ENCODE measurements at regions not wholly inside any gene's neighbourhood (a gene's known extent, or its start where the extent isn't known, plus 50 kb on each side); places are given as distances from the start of the nearest gene placed in this dataset.
"Not testable (repeated sequence)": the region's sequence is repeated elsewhere in the genome, so short reads cannot be mapped to it uniquely, and the experiment has no call there.

- DNase-seq (ENCODE audit: low read depth in 2 of 2): not testable (repeated sequence)
Observed at GRCh38 chr2:131639001-131639620, 111.4 kb downstream of the CCDC74A start.

GRCh38 chr2:131641414-131642206 is 113.9 kb downstream of the CCDC74A start:
- DNase-seq (ENCODE audit: low read depth in 2 of 2): no peak

GRCh38 chr2:131643180-131643579 is 115.5 kb downstream of the CCDC74A start:
- not testable (repeated sequence) for DNase-seq (ENCODE audit: low read depth in 2 of 2)

GRCh38 chr2:131645177-131645765 is 117.6 kb downstream of the CCDC74A start:
- DNase-seq (ENCODE audit: low read depth in 2 of 2): no peak

GRCh38 chr2:131646220-131646619 is 118.5 kb downstream of the CCDC74A start:
- DNase-seq (ENCODE audit: low read depth in 2 of 2): not testable (repeated sequence)

- no peak for DNase-seq (ENCODE audit: low read depth in 2 of 2)
Observed at GRCh38 chr2:131646669-131647297, 119.1 kb downstream of the CCDC74A start.

- not testable (repeated sequence) for DNase-seq (ENCODE audit: low read depth in 2 of 2)
Observed at GRCh38 chr2:131648565-131648964, 120.9 kb downstream of the CCDC74A start.

GRCh38 chr2:131652246-131652645 is 124.6 kb downstream of the CCDC74A start:
- not testable (repeated sequence) for DNase-seq (ENCODE audit: low read depth in 2 of 2)

- DNase-seq (ENCODE audit: low read depth in 2 of 2): not testable (repeated sequence)
Observed at GRCh38 chr2:131654107-131654506, 126.4 kb downstream of the CCDC74A start.

GRCh38 chr2:131656816-131657633 is 129.3 kb downstream of the CCDC74A start:
- no peak for DNase-seq (ENCODE audit: low read depth in 2 of 2)

- no peak for DNase-seq (ENCODE audit: low read depth in 2 of 2)
Observed at GRCh38 chr2:131657895-131658768, 130.4 kb downstream of the CCDC74A start.

GRCh38 chr2:131658769-131659131 is 131.1 kb downstream of the CCDC74A start:
- DNase-seq (ENCODE audit: low read depth in 2 of 2): no peak

GRCh38 chr2:131659168-131659572 is 131.5 kb downstream of the CCDC74A start:
- DNase-seq (ENCODE audit: low read depth in 2 of 2): no peak

- not testable (repeated sequence) for DNase-seq (ENCODE audit: low read depth in 2 of 2)
Observed at GRCh38 chr2:131661101-131661782, 133.6 kb downstream of the CCDC74A start.

GRCh38 chr2:131661884-131662535 is 134.3 kb downstream of the CCDC74A start:
- not testable (repeated sequence) for DNase-seq (ENCODE audit: low read depth in 2 of 2)

GRCh38 chr2:131663501-131663900 is 135.8 kb downstream of the CCDC74A start:
- DNase-seq (ENCODE audit: low read depth in 2 of 2): not testable (repeated sequence)

GRCh38 chr2:131665716-131666115 is 138.0 kb downstream of the CCDC74A start:
- not testable (repeated sequence) for DNase-seq (ENCODE audit: low read depth in 2 of 2)

- not testable (repeated sequence) for DNase-seq (ENCODE audit: low read depth in 2 of 2)
Observed at GRCh38 chr2:131668794-131669540, 141.3 kb downstream of the CCDC74A start.

Measured in stimulated activated CD8-positive, alpha-beta memory T cell treated with anti-CD3 and anti-CD28 coated beads, Interleukin-7, amount 100 ng/mL, for 4 hours (primary cell).